ENCODE measurements at regions not wholly inside any gene's neighbourhood (a gene's known extent, or its start where the extent isn't known, plus 50 kb on each side); places are given as distances from the start of the nearest gene placed in this dataset.

DNA sequence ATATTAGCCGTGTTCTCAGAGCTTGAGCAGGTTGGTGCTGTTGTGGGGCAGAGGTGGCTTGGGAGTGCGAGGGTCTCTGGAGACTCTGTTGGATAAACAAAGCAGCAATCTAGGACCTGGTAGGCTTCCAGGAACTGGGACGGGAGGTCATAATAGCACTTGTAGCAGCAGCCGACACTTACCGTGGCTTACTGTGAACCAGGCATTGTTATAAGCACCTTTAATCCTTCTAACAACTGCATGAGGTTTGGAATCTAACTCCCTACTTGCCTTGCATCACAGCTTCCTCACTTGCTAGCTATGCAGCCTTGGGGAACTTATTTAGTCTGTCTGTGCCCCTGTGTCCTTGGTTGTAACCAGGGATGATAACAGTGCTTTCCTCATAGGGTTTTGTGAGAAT, 94.9 kb downstream of the NAV1 start:
- H3K79me2 ChIP-seq (replicated peaks; ENCODE audit: insufficient read depth, low read length) = peaks cover 8% of the 10 kb centered on the region
- H3K4me3 ChIP-seq (ENCODE audit: low read length) = no peak overlapping the region
- no peak overlapping the region for H3K27ac ChIP-seq (ENCODE audit: low read length)
- H3K9ac ChIP-seq (ENCODE audit: low read length) = no peak overlapping the region
- no peak for TF ChIP-seq POLR2AphosphoS5 (IDR thresholded peaks at IDR 0.05)
- TF ChIP-seq, protein P1, sequence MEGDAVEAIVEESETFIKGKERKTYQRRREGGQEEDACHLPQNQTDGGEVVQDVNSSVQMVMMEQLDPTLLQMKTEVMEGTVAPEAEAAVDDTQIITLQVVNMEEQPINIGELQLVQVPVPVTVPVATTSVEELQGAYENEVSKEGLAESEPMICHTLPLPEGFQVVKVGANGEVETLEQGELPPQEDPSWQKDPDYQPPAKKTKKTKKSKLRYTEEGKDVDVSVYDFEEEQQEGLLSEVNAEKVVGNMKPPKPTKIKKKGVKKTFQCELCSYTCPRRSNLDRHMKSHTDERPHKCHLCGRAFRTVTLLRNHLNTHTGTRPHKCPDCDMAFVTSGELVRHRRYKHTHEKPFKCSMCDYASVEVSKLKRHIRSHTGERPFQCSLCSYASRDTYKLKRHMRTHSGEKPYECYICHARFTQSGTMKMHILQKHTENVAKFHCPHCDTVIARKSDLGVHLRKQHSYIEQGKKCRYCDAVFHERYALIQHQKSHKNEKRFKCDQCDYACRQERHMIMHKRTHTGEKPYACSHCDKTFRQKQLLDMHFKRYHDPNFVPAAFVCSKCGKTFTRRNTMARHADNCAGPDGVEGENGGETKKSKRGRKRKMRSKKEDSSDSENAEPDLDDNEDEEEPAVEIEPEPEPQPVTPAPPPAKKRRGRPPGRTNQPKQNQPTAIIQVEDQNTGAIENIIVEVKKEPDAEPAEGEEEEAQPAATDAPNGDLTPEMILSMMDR (IDR thresholded peaks at IDR 0.05; ENCODE audit: poor library complexity, severe bottlenecking) = no peak
- TF ChIP-seq, protein P2, sequence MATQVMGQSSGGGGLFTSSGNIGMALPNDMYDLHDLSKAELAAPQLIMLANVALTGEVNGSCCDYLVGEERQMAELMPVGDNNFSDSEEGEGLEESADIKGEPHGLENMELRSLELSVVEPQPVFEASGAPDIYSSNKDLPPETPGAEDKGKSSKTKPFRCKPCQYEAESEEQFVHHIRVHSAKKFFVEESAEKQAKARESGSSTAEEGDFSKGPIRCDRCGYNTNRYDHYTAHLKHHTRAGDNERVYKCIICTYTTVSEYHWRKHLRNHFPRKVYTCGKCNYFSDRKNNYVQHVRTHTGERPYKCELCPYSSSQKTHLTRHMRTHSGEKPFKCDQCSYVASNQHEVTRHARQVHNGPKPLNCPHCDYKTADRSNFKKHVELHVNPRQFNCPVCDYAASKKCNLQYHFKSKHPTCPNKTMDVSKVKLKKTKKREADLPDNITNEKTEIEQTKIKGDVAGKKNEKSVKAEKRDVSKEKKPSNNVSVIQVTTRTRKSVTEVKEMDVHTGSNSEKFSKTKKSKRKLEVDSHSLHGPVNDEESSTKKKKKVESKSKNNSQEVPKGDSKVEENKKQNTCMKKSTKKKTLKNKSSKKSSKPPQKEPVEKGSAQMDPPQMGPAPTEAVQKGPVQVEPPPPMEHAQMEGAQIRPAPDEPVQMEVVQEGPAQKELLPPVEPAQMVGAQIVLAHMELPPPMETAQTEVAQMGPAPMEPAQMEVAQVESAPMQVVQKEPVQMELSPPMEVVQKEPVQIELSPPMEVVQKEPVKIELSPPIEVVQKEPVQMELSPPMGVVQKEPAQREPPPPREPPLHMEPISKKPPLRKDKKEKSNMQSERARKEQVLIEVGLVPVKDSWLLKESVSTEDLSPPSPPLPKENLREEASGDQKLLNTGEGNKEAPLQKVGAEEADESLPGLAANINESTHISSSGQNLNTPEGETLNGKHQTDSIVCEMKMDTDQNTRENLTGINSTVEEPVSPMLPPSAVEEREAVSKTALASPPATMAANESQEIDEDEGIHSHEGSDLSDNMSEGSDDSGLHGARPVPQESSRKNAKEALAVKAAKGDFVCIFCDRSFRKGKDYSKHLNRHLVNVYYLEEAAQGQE (IDR thresholded peaks at IDR 0.05; ENCODE audit: borderline replicate concordance) = no peak
- TF ChIP-seq SMC3 (conservative IDR thresholded peaks at IDR 0.05; ENCODE audit: poor library complexity) = no peak
- no peaks in the 10 kb centered on the region for H3K36me3 ChIP-seq (ENCODE audit: insufficient read depth, low read length)
- H3K9me2 ChIP-seq (ENCODE audit: insufficient read depth, low read length) = no peaks in the 10 kb centered on the region
- H4K20me1 ChIP-seq (ENCODE audit: insufficient read depth) = no peaks in the 10 kb centered on the region
- no peak overlapping the region for H3K4me2 ChIP-seq (ENCODE audit: low read length)
- H3K27me3 ChIP-seq (ENCODE audit: insufficient read depth, low read depth, low read length) = no peaks in the 10 kb centered on the region
- H3F3A ChIP-seq (ENCODE audit: insufficient read depth, low read length, poor library complexity, severe bottlenecking) = no peaks in the 10 kb centered on the region
- H2AFZ ChIP-seq (ENCODE audit: low read depth, low read length) = no peak overlapping the region
- H3K9me3 ChIP-seq (ENCODE audit: low read length) = no peaks in the 10 kb centered on the region

DNA sequence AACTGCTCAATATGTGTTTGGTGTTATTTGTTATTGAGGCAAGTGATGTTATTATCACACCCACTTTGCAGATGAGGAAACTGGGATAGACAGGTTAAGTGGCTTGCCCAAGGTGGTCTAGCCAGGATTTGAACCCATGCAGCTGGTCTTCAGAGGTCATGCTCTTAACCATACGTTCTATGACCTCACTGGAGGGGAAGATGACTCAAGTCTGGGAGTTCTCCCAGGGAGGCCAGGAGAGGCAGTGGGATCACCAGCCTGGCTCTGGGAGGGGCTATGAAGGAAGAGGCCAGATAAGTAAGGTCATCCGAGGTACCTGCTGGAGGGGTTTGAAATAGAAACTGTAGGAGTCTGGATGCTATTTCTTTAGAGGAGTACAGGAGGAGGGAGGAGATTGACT, 95.3 kb downstream of the NAV1 start:
- no peak overlapping the region for H2AFZ ChIP-seq (ENCODE audit: low read depth, low read length)
- no peak overlapping the region for H3K9ac ChIP-seq (ENCODE audit: low read length)
- no peaks in the 10 kb centered on the region for H3K27me3 ChIP-seq (ENCODE audit: insufficient read depth, low read depth, low read length)
- no peaks in the 10 kb centered on the region for H3F3A ChIP-seq (ENCODE audit: insufficient read depth, low read length, poor library complexity, severe bottlenecking)
- no peak overlapping the region for H3K4me2 ChIP-seq (ENCODE audit: low read length)
- no peaks in the 10 kb centered on the region for H3K9me3 ChIP-seq (ENCODE audit: low read length)
- H3K36me3 ChIP-seq (ENCODE audit: insufficient read depth, low read length) = no peaks in the 10 kb centered on the region
- no peaks in the 10 kb centered on the region for H3K9me2 ChIP-seq (ENCODE audit: insufficient read depth, low read length)
- H3K4me3 ChIP-seq (ENCODE audit: low read length) = no peak overlapping the region
- H3K79me2 ChIP-seq (replicated peaks; ENCODE audit: insufficient read depth, low read length) = peaks cover 4% of the 10 kb centered on the region
- TF ChIP-seq SMC3 (conservative IDR thresholded peaks at IDR 0.05; ENCODE audit: poor library complexity) = no peak
- TF ChIP-seq POLR2AphosphoS5 (IDR thresholded peaks at IDR 0.05) = no peak
- TF ChIP-seq, protein P1 (IDR thresholded peaks at IDR 0.05; ENCODE audit: poor library complexity, severe bottlenecking) = no peak
- no peak for TF ChIP-seq TAF1 (IDR thresholded peaks at IDR 0.05; ENCODE audit: low read depth)
- TF ChIP-seq EP300 (conservative IDR thresholded peaks at IDR 0.05; ENCODE audit: poor library complexity, severe bottlenecking) = no peak
- TF ChIP-seq MXI1 (conservative IDR thresholded peaks at IDR 0.05; ENCODE audit: poor library complexity, severe bottlenecking) = no peak
- TF ChIP-seq, protein P2 (IDR thresholded peaks at IDR 0.05; ENCODE audit: borderline replicate concordance) = no peak
- TF ChIP-seq EZH2 (IDR thresholded peaks at IDR 0.05; ENCODE audit: borderline replicate concordance, insufficient read depth, low read length, poor library complexity, severe bottlenecking) = no peak
- no peak for TF ChIP-seq RAD21 (conservative IDR thresholded peaks at IDR 0.05)
- H3K27ac ChIP-seq (ENCODE audit: low read length) = no peak overlapping the region
- no peaks in the 10 kb centered on the region for H4K20me1 ChIP-seq (ENCODE audit: insufficient read depth)
